Skeletal muscle satellite cell (primary cell): ENCODE measurements at regions not wholly inside any gene's neighbourhood (a gene's known extent, or its start where the extent isn't known, plus 50 kb on each side); places are given as distances from the start of the nearest gene placed in this dataset.
"Not testable (repeated sequence)": the region's sequence is repeated elsewhere in the genome, so short reads cannot be mapped to it uniquely, and the experiment has no call there.

Source experiments
- H3K27me3 ChIP-seq: 2 replicates; pipeline ENCODE4 v1.7.0; 2013; ENCODE audit warnings: low read length; ENCODE audit not compliant: control insufficient read depth, insufficient read depth
- H3K36me3 ChIP-seq: 2 replicates; pipeline ENCODE4 v1.7.0; 2013; ENCODE audit warnings: mild to moderate bottlenecking, control low read depth, low read length; ENCODE audit not compliant: insufficient read depth
- H3K4me1 ChIP-seq: 2 replicates; pipeline ENCODE4 v1.7.0; 2013; ENCODE audit warnings: low read length; ENCODE audit not compliant: control insufficient read depth, insufficient read depth
- H3K4me2 ChIP-seq: 2 replicates; pipeline ENCODE4 v1.7.0; 2013; ENCODE audit warnings: mild to moderate bottlenecking, low read length
- H3K4me3 ChIP-seq: 2 replicates; pipeline ENCODE4 v1.7.0; 2013; ENCODE audit warnings: low read length
- H3K9ac ChIP-seq: 2 replicates; pipeline ENCODE4 v1.7.0; 2013; ENCODE audit warnings: mild to moderate bottlenecking, low read depth, low read length, moderate library complexity
- H3K9me3 ChIP-seq: replicated peaks from 2 replicates; pipeline ENCODE4 v1.7.0; 2013; ENCODE audit warnings: mild to moderate bottlenecking, control low read depth, low read length

GRCh38 chr2:44087036-44087713 is 81.5 kb upstream of the PPM1B start:
- no peaks in the 10 kb centered on the region for H3K9me3 ChIP-seq
- H3K4me2 ChIP-seq: peak overlapping the region; percentile 76

GRCh38 chr2:44087714-44088092 is 81.0 kb upstream of the PPM1B start:
- Histone ChIP-seq H3K4me2 (peak overlapping the region; percentile 76), H3K9ac (peak overlapping the region; percentile 38), H3K9me3 (no peaks in the 10 kb centered on the region), H3K4me1 (peaks cover 6% of the 10 kb centered on the region), H3K4me3 (peak overlapping the region; percentile 65), H3K27me3 (no peaks in the 10 kb centered on the region), H3K36me3 (no peaks in the 10 kb centered on the region)

More at GRCh38 chr2:44087036-44087713, 81.5 kb upstream of the PPM1B start:
- H3K4me3 ChIP-seq: peak overlapping the region; percentile 65
- no peaks in the 10 kb centered on the region for H3K27me3 ChIP-seq
- H3K36me3 ChIP-seq: no peaks in the 10 kb centered on the region
- H3K4me1 ChIP-seq: peaks cover 6% of the 10 kb centered on the region
- peak overlapping the region; percentile 38 for H3K9ac ChIP-seq

- H3K36me3 ChIP-seq, H3K4me2 ChIP-seq, H3K4me1 ChIP-seq, H3K9ac ChIP-seq, H3K4me3 ChIP-seq, H3K9me3 ChIP-seq, H3K27me3 ChIP-seq: not testable (repeated sequence)
Measured at GRCh38 chr2:44092519-44092918, 76.2 kb upstream of the PPM1B start.

GRCh38 chr2:44093970-44094369 is 74.7 kb upstream of the PPM1B start:
- no peak overlapping the region for H3K9ac ChIP-seq
- no peaks in the 10 kb centered on the region for H3K27me3 ChIP-seq

GRCh38 chr2:44097322-44097907 is 71.3 kb upstream of the PPM1B start:
- H3K36me3 ChIP-seq: no peaks in the 10 kb centered on the region
- H3K27me3 ChIP-seq: no peaks in the 10 kb centered on the region
- H3K4me3 ChIP-seq: no peak overlapping the region
- peaks cover 13% of the 10 kb centered on the region for H3K4me1 ChIP-seq
- no peak overlapping the region for H3K9ac ChIP-seq
- no peaks in the 10 kb centered on the region for H3K9me3 ChIP-seq
- no peak overlapping the region for H3K4me2 ChIP-seq

More at GRCh38 chr2:44093970-44094369, 74.7 kb upstream of the PPM1B start:
- no peak overlapping the region for H3K4me2 ChIP-seq
- no peaks in the 10 kb centered on the region for H3K9me3 ChIP-seq
- no peaks in the 10 kb centered on the region for H3K4me1 ChIP-seq
- no peaks in the 10 kb centered on the region for H3K36me3 ChIP-seq
- no peak overlapping the region for H3K4me3 ChIP-seq

GRCh38 chr2:44098050-44098449 is 70.6 kb upstream of the PPM1B start:
- no peak overlapping the region for H3K4me2 ChIP-seq
- H3K4me1 ChIP-seq: peaks cover 13% of the 10 kb centered on the region
- no peaks in the 10 kb centered on the region for H3K27me3 ChIP-seq
- H3K9ac ChIP-seq: no peak overlapping the region
- no peaks in the 10 kb centered on the region for H3K36me3 ChIP-seq
- no peaks in the 10 kb centered on the region for H3K9me3 ChIP-seq
- no peak overlapping the region for H3K4me3 ChIP-seq

GRCh38 chr2:44098891-44099290 is 69.8 kb upstream of the PPM1B start:
- H3K4me3 ChIP-seq: no peak overlapping the region
- H3K36me3 ChIP-seq: no peaks in the 10 kb centered on the region
- H3K4me2 ChIP-seq: no peak overlapping the region
- H3K4me1 ChIP-seq: peaks cover 13% of the 10 kb centered on the region
- H3K9ac ChIP-seq: no peak overlapping the region
- no peaks in the 10 kb centered on the region for H3K9me3 ChIP-seq
- no peaks in the 10 kb centered on the region for H3K27me3 ChIP-seq

- H3K4me1 ChIP-seq: peaks cover 13% of the 10 kb centered on the region
- no peaks in the 10 kb centered on the region for H3K27me3 ChIP-seq
- H3K9ac ChIP-seq: no peak overlapping the region
- no peaks in the 10 kb centered on the region for H3K9me3 ChIP-seq
- no peaks in the 10 kb centered on the region for H3K36me3 ChIP-seq
- peak overlapping the region; percentile 38 for H3K4me2 ChIP-seq
- H3K4me3 ChIP-seq: no peak overlapping the region
Measured at GRCh38 chr2:44100351-44100750, 68.3 kb upstream of the PPM1B start.

GRCh38 chr2:44101246-44101645 is 67.4 kb upstream of the PPM1B start:
- no peak overlapping the region for H3K4me3 ChIP-seq
- peaks cover 13% of the 10 kb centered on the region for H3K4me1 ChIP-seq
- H3K27me3 ChIP-seq: no peaks in the 10 kb centered on the region
- H3K36me3 ChIP-seq: no peaks in the 10 kb centered on the region
- no peak overlapping the region for H3K9ac ChIP-seq
- no peaks in the 10 kb centered on the region for H3K9me3 ChIP-seq
- H3K4me2 ChIP-seq: no peak overlapping the region

GRCh38 chr2:44102790-44103562 is 65.7 kb upstream of the PPM1B start:
- Histone ChIP-seq H3K4me1 (peaks cover 13% of the 10 kb centered on the region), H3K4me2 (no peak overlapping the region), H3K9ac (no peak overlapping the region), H3K27me3 (no peaks in the 10 kb centered on the region), H3K4me3 (no peak overlapping the region), H3K9me3 (no peaks in the 10 kb centered on the region), H3K36me3 (no peaks in the 10 kb centered on the region)

- no peak overlapping the region for H3K9ac ChIP-seq
- no peaks in the 10 kb centered on the region for H3K36me3 ChIP-seq
- H3K4me1 ChIP-seq: peaks cover 13% of the 10 kb centered on the region
- H3K27me3 ChIP-seq: no peaks in the 10 kb centered on the region
- no peak overlapping the region for H3K4me3 ChIP-seq
- no peaks in the 10 kb centered on the region for H3K9me3 ChIP-seq
- no peak overlapping the region for H3K4me2 ChIP-seq
Measured at GRCh38 chr2:44103639-44104038, 65.0 kb upstream of the PPM1B start.
